Lung (tissue), 11 donors: ENCODE measurements at regions not wholly inside any gene's neighbourhood (a gene's known extent, or its start where the extent isn't known, plus 50 kb on each side); places are given as distances from the start of the nearest gene placed in this dataset.

Experiments
- ATAC-seq: fragments of 200-7000 bp; cut with Tn5 transposase; one replicate; pipeline ENCODE4 v1.9.1; 2020; ENCODE audit warnings: moderate number of reproducible peaks; ENCODE audit not compliant: insufficient read depth, low FRiP score
- DNase-seq, 3 donors: peaks; one replicate each; pipeline ENCODE4 v3.0.0-alpha.2; 2013 to 2017
- H3K27ac ChIP-seq, 2 donors: one replicate each; pipeline ENCODE4 v1.5.1; 2013; ENCODE audit warnings: mild to moderate bottlenecking in 2 of 2, moderate library complexity in 2 of 2, control low read depth in 1 of 2, inconsistent platforms in 1 of 2, low read depth in 1 of 2, low read length in 1 of 2
- H3K27me3 ChIP-seq, 3 donors: one replicate each; pipeline ENCODE4 v1.5.1; 2013; ENCODE audit warnings: low read length in 2 of 3; ENCODE audit not compliant: control insufficient read depth in 3 of 3, insufficient read depth in 3 of 3
- H3K36me3 ChIP-seq, 4 donors: one replicate each; pipeline ENCODE4 v1.5.1; 2013; ENCODE audit warnings: low read length in 4 of 4, mild to moderate bottlenecking in 1 of 4, moderate library complexity in 1 of 4; ENCODE audit not compliant: control insufficient read depth in 4 of 4, insufficient read depth in 4 of 4
- H3K4me1 ChIP-seq, 5 donors: one replicate each; pipeline ENCODE4 v1.5.1; 2013; ENCODE audit warnings: low read length in 5 of 5, mild to moderate bottlenecking in 2 of 5, moderate library complexity in 1 of 5; ENCODE audit not compliant: control insufficient read depth in 5 of 5, insufficient read depth in 5 of 5
- H3K4me3 ChIP-seq: one replicate; pipeline ENCODE4 v1.5.1; 2013; ENCODE audit warnings: mild to moderate bottlenecking, control low read depth, moderate library complexity
- H3K9ac ChIP-seq, 2 donors: one replicate each; pipeline ENCODE4 v1.5.1; 2013; ENCODE audit warnings: low read length in 2 of 2, control low read depth in 1 of 2; ENCODE audit not compliant: insufficient read depth in 1 of 2
- H3K9me3 ChIP-seq, 4 donors: one replicate each; pipeline ENCODE4 v1.5.1; 2013; ENCODE audit warnings: low read length in 3 of 4, mild to moderate bottlenecking in 1 of 4, moderate library complexity in 1 of 4; ENCODE audit not compliant: control insufficient read depth in 4 of 4, insufficient read depth in 3 of 4
- CTCF ChIP-seq: IDR thresholded peaks from 2 replicates; pipeline ENCODE4 v1.5.1; 2012; ENCODE audit warnings: mild to moderate bottlenecking; ENCODE audit errors: control extremely low read depth, extremely low read depth
- WGBS, 2 donors: extraction: QIAGEN DNeasy Blood & Tissue Kit; methylation state at CpG; one replicate each; pipeline ENCODE4 v1.1.7; 2013; 5-methylcytosine and 5-hydroxymethylcytosine counted together
- donor health status: control.
- donor health status: control.
- donor health status: Bipolar disorder and iron deficiency.
- donor health status: healthy.
- donor health status: DM: yes; HTN: yes; CAD: no.

- Histone ChIP-seq H3K4me3 (no peak overlapping the region), H3K4me1 (peaks cover 0 to 8% (median 0%) of the 10 kb centered on the region in 5 donors), H3K9me3 (no peaks in the 10 kb centered on the region), H3K9ac (no peak overlapping the region), H3K27me3 (no peaks in the 10 kb centered on the region), H3K36me3 (no peaks in the 10 kb centered on the region), H3K27ac (no peak overlapping the region)
- DNase-seq = no peak
- ATAC-seq = no peak
- TF ChIP-seq CTCF = no peak
- 94 to 95% methylated on average over 7 of the region's 7 CpGs for WGBS, 2 donors
Measured at GRCh38 chr7:26506196-26506595, 214.5 kb downstream of the SNX10 start.

GRCh38 chr7:26507108-26507987 is 215.7 kb downstream of the SNX10 start:
- no peak overlapping the region for H3K9ac ChIP-seq
- no peak overlapping the region for H3K4me3 ChIP-seq
- H3K4me1 ChIP-seq = peaks cover 0 to 13% (median 0%) of the 10 kb centered on the region in 5 donors
- H3K36me3 ChIP-seq = no peaks in the 10 kb centered on the region
- 77 to 82% methylated on average over 10 of the region's 10 CpGs for WGBS, 2 donors
- H3K27ac ChIP-seq = no peak overlapping the region
- DNase-seq (peak; percentile 26 to 66 (median 47)), ATAC-seq (no peak)
- H3K9me3 ChIP-seq = no peaks in the 10 kb centered on the region
- no peaks in the 10 kb centered on the region for H3K27me3 ChIP-seq
- no peak for TF ChIP-seq CTCF

- no peak for DNase-seq
- H3K9ac ChIP-seq = no peak overlapping the region
- TF ChIP-seq CTCF = no peak
- H3K4me1 ChIP-seq = peaks cover 0 to 13% (median 0%) of the 10 kb centered on the region in 5 donors
- no peak for ATAC-seq
- H3K27ac ChIP-seq = no peak overlapping the region
- H3K9me3 ChIP-seq = no peaks in the 10 kb centered on the region
- H3K27me3 ChIP-seq = no peaks in the 10 kb centered on the region
- no peaks in the 10 kb centered on the region for H3K36me3 ChIP-seq
- no peak overlapping the region for H3K4me3 ChIP-seq
- WGBS, 2 donors = 85 to 98% methylated on average over 8 of the region's 8 CpGs
Measured at GRCh38 chr7:26508481-26508880, 216.8 kb downstream of the SNX10 start.
